GM13976 (cell line): ENCODE measurements at regions not wholly inside any gene's neighbourhood (a gene's known extent, or its start where the extent isn't known, plus 50 kb on each side); places are given as distances from the start of the nearest gene placed in this dataset.
A peak's percentile ranks its signal among the peaks of the same experiment; 100 is the strongest.
"Not testable (repeated sequence)": the region's sequence is repeated elsewhere in the genome, so short reads cannot be mapped to it uniquely, and the experiment has no call there.

Experiments
- DNase-seq: peaks from one replicate; pipeline ENCODE4 v3.0.0; 2012; ENCODE audit warnings: low spot score
- CTCF ChIP-seq: IDR thresholded peaks from 2 replicates; pipeline ENCODE4 v1.5.1; 2012; ENCODE audit warnings: borderline replicate concordance, mild to moderate bottlenecking; ENCODE audit not compliant: insufficient read depth; ENCODE audit errors: extremely low read depth, missing control alignments, control extremely low read depth
- in situ Hi-C: fragments of 300-500 bp; cut with MboI; formaldehyde crosslinking; loops from one replicate; pipeline ENCODE4 v1.12.0; 2022; ENCODE audit warnings: low sequenced_read_pairs, mixed read lengths, inconsistent platforms; ENCODE audit not compliant: unreplicated experiment

GRCh38 chr10:25753776-25754175 lies 180.3 kb upstream of the MYO3A start:
- in situ Hi-C loops, result no loop called here
- DNase-seq, result no peak
- TF ChIP-seq CTCF, result no peak

GRCh38 chr10:25755874-25756273 lies 178.2 kb upstream of the MYO3A start:
- DNase-seq, in situ Hi-C loops: not testable (repeated sequence)

GRCh38 chr10:25756784-25757183 lies 177.2 kb upstream of the MYO3A start:
- no peak for DNase-seq
- in situ Hi-C loops, result no loop called here
- TF ChIP-seq CTCF, result no peak

GRCh38 chr10:25758041-25758457 lies 176.0 kb upstream of the MYO3A start:
- peak; percentile 38 for TF ChIP-seq CTCF
- in situ Hi-C loops, result no loop called here
- DNase-seq, result peak; percentile 20

- in situ Hi-C loops, result no loop called here
- TF ChIP-seq CTCF, result no peak
- DNase-seq, result no peak
Measured at GRCh38 chr10:25758511-25758910, 175.5 kb upstream of the MYO3A start.

- TF ChIP-seq CTCF, result no peak
- in situ Hi-C loops, result no loop called here
- DNase-seq, result no peak
Measured at GRCh38 chr10:25761937-25762336, 172.1 kb upstream of the MYO3A start.

- no peak for TF ChIP-seq CTCF
- in situ Hi-C loops, result no loop called here
- DNase-seq, result no peak
Measured at GRCh38 chr10:25766213-25766612, 167.8 kb upstream of the MYO3A start.

GRCh38 chr10:25766687-25767221 lies 167.3 kb upstream of the MYO3A start:
- no peak for TF ChIP-seq CTCF
- in situ Hi-C loops, result no loop called here
- DNase-seq, result no peak
